Smooth muscle cell (in vitro differentiated cells): ENCODE measurements at regions not wholly inside any gene's neighbourhood (a gene's known extent, or its start where the extent isn't known, plus 50 kb on each side); places are given as distances from the start of the nearest gene placed in this dataset.

Source experiments
- DNase-seq: peaks from one replicate; lab custom pipeline; 2025; ENCODE audit not compliant: unreplicated experiment; lab: John Stamatoyannopoulos, UW
- H2AFZ ChIP-seq: fragments of 200-600 bp; sonication (generic); 2 replicates; pipeline ENCODE4 v1.6.0; 2016; ENCODE audit warnings: antibody characterized with exemption, low read depth, mild to moderate bottlenecking
- H3F3A ChIP-seq: fragments of 200-600 bp; sonication (generic); 2 replicates; pipeline ENCODE4 v1.6.0; 2017; ENCODE audit warnings: antibody characterized with exemption, low read depth
- H3K27ac ChIP-seq: fragments of 200-600 bp; sonication (generic); 2 replicates; pipeline ENCODE4 v1.5.1; 2016; ENCODE audit warnings: low read depth, mild to moderate bottlenecking
- H3K27me3 ChIP-seq: fragments of 200-600 bp; sonication (generic); 2 replicates; pipeline ENCODE4 v1.6.1; 2016; ENCODE audit warnings: low read depth, mild to moderate bottlenecking
- H3K36me3 ChIP-seq: fragments of 200-600 bp; sonication (generic); 2 replicates; pipeline ENCODE4 v1.5.1; 2016; ENCODE audit warnings: low read depth
- H3K4me1 ChIP-seq: fragments of 200-600 bp; sonication (generic); 2 replicates; pipeline ENCODE4 v1.5.1; 2016; ENCODE audit warnings: low read depth
- H3K4me2 ChIP-seq: fragments of 200-600 bp; sonication (generic); 2 replicates; pipeline ENCODE4 v1.6.0; 2016; ENCODE audit warnings: mild to moderate bottlenecking
- H3K4me3 ChIP-seq: fragments of 200-600 bp; sonication (generic); 2 replicates; pipeline ENCODE4 v1.5.1; 2016; ENCODE audit warnings: mild to moderate bottlenecking
- H3K79me2 ChIP-seq: fragments of 200-600 bp; sonication (generic); 2 replicates; pipeline ENCODE4 v1.6.0; 2016; ENCODE audit warnings: low read depth, mild to moderate bottlenecking
- H3K9ac ChIP-seq: fragments of 200-600 bp; sonication (generic); 2 replicates; pipeline ENCODE4 v1.6.0; 2016; ENCODE audit warnings: low read depth
- H3K9me3 ChIP-seq: fragments of 200-600 bp; sonication (generic); replicated peaks from 2 replicates; pipeline ENCODE4 v1.5.1; 2016; ENCODE audit warnings: low read depth
- H4K20me1 ChIP-seq: fragments of 200-600 bp; sonication (generic); 2 replicates; pipeline ENCODE4 v1.6.0; 2016; ENCODE audit warnings: low read depth
- whole genome bisulfite sequencing: methylation state at CpG from one replicate; pipeline ENCODE4 v1.1.7; 2016; ENCODE audit warnings: low lambda C conversion rate; 5-methylcytosine and 5-hydroxymethylcytosine counted together
- TF ChIP-seq, protein P1 (sequence below): fragments of 200-600 bp; sonication (generic); IDR thresholded peaks from 2 replicates; pipeline ENCODE4 v1.5.1; 2017; ENCODE audit warnings: borderline replicate concordance, mild to moderate bottlenecking, antibody characterized with exemption; ENCODE audit not compliant: insufficient read depth, poor library complexity, severe bottlenecking

DNA sequence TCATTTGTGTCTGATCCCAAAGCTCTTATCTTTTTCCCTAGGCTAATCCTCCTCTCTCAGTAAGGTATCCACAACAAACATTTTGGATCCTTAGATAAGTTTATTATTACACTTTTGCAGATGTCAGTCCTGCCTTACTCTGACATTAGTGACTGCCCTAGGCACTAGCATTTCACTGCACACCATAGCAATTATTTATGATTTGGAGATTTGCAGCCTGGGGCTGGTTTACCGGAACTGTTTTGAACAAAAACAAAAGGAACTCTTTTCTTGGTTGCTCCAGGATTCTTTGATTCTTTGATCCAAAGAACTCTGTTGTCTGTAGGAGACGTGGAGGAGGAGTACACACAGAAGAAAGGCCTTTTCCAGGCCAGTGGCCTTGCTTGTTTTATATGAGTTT, 80.4 kb downstream of the EDNRB start:
- WGBS, result 85% methylated on average over 2 of the region's 2 CpGs
- H3K36me3 ChIP-seq, result no peaks in the 10 kb centered on the region
- no peaks in the 10 kb centered on the region for H3F3A ChIP-seq
- no peaks in the 10 kb centered on the region for H3K79me2 ChIP-seq
- no peak overlapping the region for H3K27ac ChIP-seq
- TF ChIP-seq, protein P1, sequence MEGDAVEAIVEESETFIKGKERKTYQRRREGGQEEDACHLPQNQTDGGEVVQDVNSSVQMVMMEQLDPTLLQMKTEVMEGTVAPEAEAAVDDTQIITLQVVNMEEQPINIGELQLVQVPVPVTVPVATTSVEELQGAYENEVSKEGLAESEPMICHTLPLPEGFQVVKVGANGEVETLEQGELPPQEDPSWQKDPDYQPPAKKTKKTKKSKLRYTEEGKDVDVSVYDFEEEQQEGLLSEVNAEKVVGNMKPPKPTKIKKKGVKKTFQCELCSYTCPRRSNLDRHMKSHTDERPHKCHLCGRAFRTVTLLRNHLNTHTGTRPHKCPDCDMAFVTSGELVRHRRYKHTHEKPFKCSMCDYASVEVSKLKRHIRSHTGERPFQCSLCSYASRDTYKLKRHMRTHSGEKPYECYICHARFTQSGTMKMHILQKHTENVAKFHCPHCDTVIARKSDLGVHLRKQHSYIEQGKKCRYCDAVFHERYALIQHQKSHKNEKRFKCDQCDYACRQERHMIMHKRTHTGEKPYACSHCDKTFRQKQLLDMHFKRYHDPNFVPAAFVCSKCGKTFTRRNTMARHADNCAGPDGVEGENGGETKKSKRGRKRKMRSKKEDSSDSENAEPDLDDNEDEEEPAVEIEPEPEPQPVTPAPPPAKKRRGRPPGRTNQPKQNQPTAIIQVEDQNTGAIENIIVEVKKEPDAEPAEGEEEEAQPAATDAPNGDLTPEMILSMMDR, result no peak
- no peaks in the 10 kb centered on the region for H4K20me1 ChIP-seq
- no peak for DNase-seq
- H3K27me3 ChIP-seq, result no peaks in the 10 kb centered on the region
- no peak overlapping the region for H3K9ac ChIP-seq
- H3K4me1 ChIP-seq, result peaks cover 11% of the 10 kb centered on the region
- no peak overlapping the region for H3K4me3 ChIP-seq
- H3K9me3 ChIP-seq, result no peaks in the 10 kb centered on the region
- H2AFZ ChIP-seq, result no peak overlapping the region
- H3K4me2 ChIP-seq, result no peak overlapping the region

DNA sequence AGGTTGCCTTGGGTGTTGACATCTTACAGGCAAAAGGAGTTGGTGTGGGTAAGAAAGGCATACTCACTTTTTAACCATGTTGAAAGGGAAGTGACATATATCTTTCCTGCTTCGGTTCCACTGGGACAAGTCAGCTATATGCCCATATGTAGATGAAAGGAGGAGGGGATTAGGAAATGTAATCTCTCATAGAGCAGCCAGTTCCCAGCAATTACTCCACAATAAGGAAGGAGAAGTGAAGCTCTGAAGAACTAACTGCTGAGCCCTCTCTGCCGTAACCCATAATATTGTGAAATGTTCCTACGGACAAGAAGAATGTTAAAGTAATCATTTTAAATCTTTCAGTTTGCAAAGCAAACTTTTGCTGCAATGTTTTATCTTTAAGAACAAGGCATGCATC, 82.2 kb downstream of the EDNRB start:
- DNase-seq, result no peak
- H4K20me1 ChIP-seq, result no peaks in the 10 kb centered on the region
- H3K4me2 ChIP-seq, result peak overlapping the region; percentile 79
- 17% methylated on average over 3 of the region's 3 CpGs for WGBS
- peak overlapping the region; percentile 77 for H2AFZ ChIP-seq
- H3F3A ChIP-seq, result no peaks in the 10 kb centered on the region
- H3K9me3 ChIP-seq, result no peaks in the 10 kb centered on the region
- no peak overlapping the region for H3K9ac ChIP-seq
- no peak overlapping the region for H3K4me3 ChIP-seq
- TF ChIP-seq, protein P1, result no peak
- no peaks in the 10 kb centered on the region for H3K36me3 ChIP-seq
- H3K27ac ChIP-seq, result peak overlapping the region; percentile 36
- no peaks in the 10 kb centered on the region for H3K79me2 ChIP-seq
- peaks cover 29% of the 10 kb centered on the region for H3K4me1 ChIP-seq
- no peaks in the 10 kb centered on the region for H3K27me3 ChIP-seq

DNA sequence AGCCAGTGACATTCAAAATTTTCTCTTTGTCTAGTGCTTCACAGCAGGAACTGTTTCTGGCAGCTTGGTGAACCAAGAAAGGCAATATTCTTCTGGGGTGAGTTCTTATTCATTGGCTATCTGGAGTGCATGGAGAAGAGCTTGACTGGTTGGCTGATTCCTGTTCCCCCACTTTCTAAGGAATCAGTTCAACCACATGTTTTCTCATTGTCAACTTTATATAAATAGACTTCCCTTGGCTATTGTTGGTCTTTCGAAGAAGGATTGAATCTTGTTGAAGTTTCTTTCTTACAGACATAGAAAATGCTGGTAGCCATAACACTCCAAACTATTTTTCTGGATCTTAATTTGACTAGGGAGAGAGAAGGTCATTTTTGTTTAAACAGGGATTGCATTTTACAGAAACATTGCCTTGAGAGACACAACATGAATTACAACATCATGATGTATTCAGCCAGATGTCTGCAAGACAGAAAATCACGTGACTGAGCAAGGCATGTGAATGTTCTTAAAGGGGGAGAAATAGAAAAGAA, 85.2 kb downstream of the EDNRB start:
- no peak overlapping the region for H3K9ac ChIP-seq
- no peaks in the 10 kb centered on the region for H3K79me2 ChIP-seq
- peak overlapping the region; percentile 58 for H2AFZ ChIP-seq
- H3K4me1 ChIP-seq, result peaks cover 33% of the 10 kb centered on the region
- peak overlapping the region; percentile 30 for H3K4me2 ChIP-seq
- no peaks in the 10 kb centered on the region for H4K20me1 ChIP-seq
- H3K36me3 ChIP-seq, result no peaks in the 10 kb centered on the region
- no peak overlapping the region for H3K4me3 ChIP-seq
- H3K27ac ChIP-seq, result peak overlapping the region; percentile 64
- TF ChIP-seq, protein P1, result no peak
- DNase-seq, result no peak
- 40% methylated on average over 2 of the region's 2 CpGs for WGBS
- H3K9me3 ChIP-seq, result no peaks in the 10 kb centered on the region
- H3K27me3 ChIP-seq, result no peaks in the 10 kb centered on the region
- H3F3A ChIP-seq, result no peaks in the 10 kb centered on the region
